H1 (cell line): ENCODE measurements at regions not wholly inside any gene's neighbourhood (a gene's known extent, or its start where the extent isn't known, plus 50 kb on each side); places are given as distances from the start of the nearest gene placed in this dataset.

Experiments
- ATF2 ChIP-seq: IDR thresholded peaks from 2 replicates; pipeline ENCODE4 v1.6.1; 2012; ENCODE audit warnings: low read length, inconsistent platforms
- MAX ChIP-seq: IDR thresholded peaks from 2 replicates; pipeline ENCODE4 v1.6.1; 2012; ENCODE audit warnings: inconsistent platforms
- NRF1 ChIP-seq: IDR thresholded peaks from 2 replicates; pipeline ENCODE4 v1.6.1; 2011; ENCODE audit warnings: mild to moderate bottlenecking, low read depth, low read length, improper control_type of control experiment
- POLR2A ChIP-seq, 2 experiments: IDR thresholded peaks; 1 replicate in 1 of 2; 2 replicates in 1 of 2; pipeline ENCODE4 v1.6.1; 2011; ENCODE audit warnings: low read depth in 2 of 2, low read length in 2 of 2, mild to moderate bottlenecking in 2 of 2; ENCODE audit errors: control extremely low read depth in 1 of 2
- RBBP5 ChIP-seq: IDR thresholded peaks from 2 replicates; pipeline ENCODE4 v1.7.1; 2012; ENCODE audit warnings: low read depth, mild to moderate bottlenecking, inconsistent platforms, low read length, moderate library complexity, borderline replicate concordance
- SIN3A ChIP-seq, 2 experiments: IDR thresholded peaks in 1 of 2; conservative IDR thresholded peaks in 1 of 2; 2 replicates each; pipeline ENCODE4 v1.6.1; 2011 to 2012; ENCODE audit warnings: low read length in 2 of 2, improper control_type of control experiment in 1 of 2, low read depth in 1 of 2, mild to moderate bottlenecking in 1 of 2
- USF2 ChIP-seq: IDR thresholded peaks from 2 replicates; pipeline ENCODE4 v1.6.1; 2011; ENCODE audit warnings: low read length, improper control_type of control experiment
- YY1 ChIP-seq: IDR thresholded peaks from 2 replicates; pipeline ENCODE4 v1.6.1; 2011; ENCODE audit warnings: low read depth, mild to moderate bottlenecking, low read length
- TF ChIP-seq, protein P1 (sequence below), 3 experiments: IDR thresholded peaks; 1 replicate in 2 of 3; 2 replicates in 1 of 3; pipeline versions ENCODE4 v1.5.1 to v1.6.1; 2011; ENCODE audit warnings: low read length in 3 of 3, mild to moderate bottlenecking in 3 of 3, inconsistent platforms in 2 of 3, low read depth in 1 of 3, moderate library complexity in 1 of 3; ENCODE audit not compliant: insufficient read depth in 1 of 3; ENCODE audit errors: control extremely low read depth in 1 of 3

DNA sequence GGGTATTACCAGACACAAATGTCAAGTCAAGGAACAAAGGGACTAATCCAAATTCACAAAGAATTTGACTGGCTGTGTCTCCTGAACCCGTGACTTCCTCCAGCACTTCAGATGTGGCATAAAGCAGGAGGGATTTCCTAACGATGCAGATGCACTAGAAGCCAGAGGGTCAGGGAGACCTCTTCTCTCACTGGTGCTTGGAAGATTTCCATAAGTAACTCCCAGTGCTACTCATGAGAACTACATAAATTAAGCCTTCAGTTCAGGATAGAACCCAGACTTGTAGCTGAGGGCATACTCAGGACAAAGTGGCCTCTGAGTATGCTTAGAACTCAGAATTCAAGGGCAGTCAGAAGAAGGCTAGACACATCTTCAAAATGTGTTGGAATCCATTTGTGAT lies 83.6 kb upstream of the NRIP1 start:
- TF ChIP-seq, protein P1, sequence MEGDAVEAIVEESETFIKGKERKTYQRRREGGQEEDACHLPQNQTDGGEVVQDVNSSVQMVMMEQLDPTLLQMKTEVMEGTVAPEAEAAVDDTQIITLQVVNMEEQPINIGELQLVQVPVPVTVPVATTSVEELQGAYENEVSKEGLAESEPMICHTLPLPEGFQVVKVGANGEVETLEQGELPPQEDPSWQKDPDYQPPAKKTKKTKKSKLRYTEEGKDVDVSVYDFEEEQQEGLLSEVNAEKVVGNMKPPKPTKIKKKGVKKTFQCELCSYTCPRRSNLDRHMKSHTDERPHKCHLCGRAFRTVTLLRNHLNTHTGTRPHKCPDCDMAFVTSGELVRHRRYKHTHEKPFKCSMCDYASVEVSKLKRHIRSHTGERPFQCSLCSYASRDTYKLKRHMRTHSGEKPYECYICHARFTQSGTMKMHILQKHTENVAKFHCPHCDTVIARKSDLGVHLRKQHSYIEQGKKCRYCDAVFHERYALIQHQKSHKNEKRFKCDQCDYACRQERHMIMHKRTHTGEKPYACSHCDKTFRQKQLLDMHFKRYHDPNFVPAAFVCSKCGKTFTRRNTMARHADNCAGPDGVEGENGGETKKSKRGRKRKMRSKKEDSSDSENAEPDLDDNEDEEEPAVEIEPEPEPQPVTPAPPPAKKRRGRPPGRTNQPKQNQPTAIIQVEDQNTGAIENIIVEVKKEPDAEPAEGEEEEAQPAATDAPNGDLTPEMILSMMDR (IDR thresholded peaks at IDR 0.05; ENCODE audit: control extremely low read depth in 1 of 3, insufficient read depth in 1 of 3, low read depth in 1 of 3, low read length in 3 of 3) = no peak
- no peak for TF ChIP-seq POLR2A (IDR thresholded peaks at IDR 0.05; ENCODE audit: control extremely low read depth in 1 of 2, low read depth in 2 of 2, low read length in 2 of 2)
- no peak for TF ChIP-seq RBBP5
- no peak for TF ChIP-seq USF2
- no peak for TF ChIP-seq MAX
- TF ChIP-seq NRF1 = no peak
- no peak for TF ChIP-seq ATF2
- no peak for TF ChIP-seq SIN3A (conservative IDR thresholded peaks at IDR 0.05 in 1 of 2, IDR thresholded peaks at IDR 0.05 in 1 of 2; ENCODE audit: low read depth in 1 of 2, low read length in 2 of 2)
- TF ChIP-seq YY1 = no peak
